GM12878 (cell line): ENCODE measurements at regions not wholly inside any gene's neighbourhood (a gene's known extent, or its start where the extent isn't known, plus 50 kb on each side); places are given as distances from the start of the nearest gene placed in this dataset.

ENCODE experiments used
- ATAC-seq: fragments of 200-7000 bp; cut with Tn5 transposase; 3 replicates; pipeline ENCODE4 v1.9.1; 2020; ENCODE audit warnings: mild to moderate bottlenecking, moderate library complexity
- BruUV-seq: library from RNA; stranded (reverse); fragments of 400-500 nt; replicated peaks from 2 replicates; lab custom pipeline; 2021; lab: Mats Ljungman, UMichigan
- CTCF ChIA-PET: fragments of 300-600 bp; sonication (Branson Sonifier 250); formaldehyde crosslinking; extraction: SDS; loops from one replicate; lab custom pipeline; 2021; ENCODE audit warnings: inconsistent platforms; lab: Yijun Ruan, JAX
- POLR2A ChIA-PET: fragments of 350-600 bp; formaldehyde crosslinking; extraction: SDS; loops from one replicate; lab custom pipeline; 2021; ENCODE audit warnings: inconsistent platforms; lab: Charles Lee
- RAD21 ChIA-PET: fragments of 300-600 bp; sonication (Branson Sonifier 250); formaldehyde crosslinking; loops from one replicate; lab custom pipeline; 2023; ENCODE audit warnings: antibody characterized with exemption; ENCODE audit not compliant: unreplicated experiment; lab: Charles Lee
- SMC1A ChIA-PET: fragments of 300-600 bp; sonication (Branson Sonifier 250); formaldehyde crosslinking; loops from one replicate; lab custom pipeline; 2023; ENCODE audit not compliant: unreplicated experiment, uncharacterized antibody; lab: Charles Lee
- DNase-seq: peaks from one replicate; pipeline ENCODE4 v3.0.0-alpha.2; 2011; ENCODE audit warnings: low read depth, low spot score
- FAIRE-seq: peaks from 3 replicates; lab custom pipeline; 2011; peaks lifted over from hg19 to GRCh38; lab: Jason Lieb, UNC
- H2AFZ ChIP-seq: 2 replicates; pipeline ENCODE4 v1.6.0; 2011; ENCODE audit warnings: low read depth, low read length, control low read depth; ENCODE audit not compliant: control insufficient read depth
- H3K27ac ChIP-seq: 2 replicates; pipeline ENCODE4 v1.5.1; 2011; ENCODE audit warnings: control low read depth; ENCODE audit not compliant: control insufficient read depth, insufficient read depth
- H3K27me3 ChIP-seq, 2 experiments: replicated peaks in 1 of 2; 2 replicates each; pipeline versions ENCODE4 v1.6.0 to v1.6.1; 2011; ENCODE audit warnings: low read length in 1 of 2; ENCODE audit not compliant: control insufficient read depth in 2 of 2, insufficient read depth in 2 of 2
- H3K36me3 ChIP-seq, 2 experiments: 2 replicates each; pipeline ENCODE4 v1.5.1; 2011; ENCODE audit warnings: low read length in 1 of 2; ENCODE audit not compliant: control insufficient read depth in 2 of 2, insufficient read depth in 2 of 2
- H3K4me1 ChIP-seq: 2 replicates; pipeline ENCODE4 v1.6.1; 2011; ENCODE audit warnings: mild to moderate bottlenecking, low read length, moderate library complexity, mixed read lengths; ENCODE audit not compliant: control insufficient read depth, insufficient read depth
- H3K4me2 ChIP-seq: 2 replicates; pipeline ENCODE4 v1.6.0; 2011; ENCODE audit warnings: control low read depth; ENCODE audit not compliant: control insufficient read depth, insufficient read depth
- H3K4me3 ChIP-seq: fragments of 200-600 bp; sonication (generic); 2 replicates; pipeline ENCODE4 v1.5.1; 2016
- H3K79me2 ChIP-seq: 2 replicates; pipeline ENCODE4 v1.6.0; 2011; ENCODE audit warnings: low read length; ENCODE audit not compliant: control insufficient read depth, insufficient read depth
- H3K9ac ChIP-seq: 2 replicates; pipeline ENCODE4 v1.8.0; 2011; ENCODE audit warnings: low read length, control low read depth, mixed read lengths; ENCODE audit not compliant: control insufficient read depth, insufficient read depth
- H3K9me3 ChIP-seq: replicated peaks from 3 replicates; pipeline ENCODE4 v1.5.1; 2011; ENCODE audit warnings: mild to moderate bottlenecking, low read length; ENCODE audit not compliant: control insufficient read depth, insufficient read depth
- H4K20me1 ChIP-seq: 2 replicates; pipeline ENCODE4 v1.6.0; 2011; ENCODE audit not compliant: control insufficient read depth, insufficient read depth
- BCL3 ChIP-seq: IDR thresholded peaks from 2 replicates; pipeline ENCODE4 v1.6.1; 2011; ENCODE audit warnings: borderline replicate concordance, low read depth, mild to moderate bottlenecking, moderate library complexity, low read length; ENCODE audit not compliant: insufficient read depth, poor library complexity, severe bottlenecking
- E2F4 ChIP-seq: IDR thresholded peaks from 2 replicates; pipeline ENCODE4 v1.6.1; 2012; ENCODE audit warnings: low read depth, low read length, improper control_type of control experiment
- E2F8 ChIP-seq: fragments of 450-650 bp; IDR thresholded peaks from 2 replicates; pipeline ENCODE4 v1.6.1; 2018; ENCODE audit warnings: mild to moderate bottlenecking, low read depth, moderate library complexity; ENCODE audit not compliant: partially characterized antibody
- E4F1 ChIP-seq: fragments of 450-650 bp; IDR thresholded peaks from 2 replicates; pipeline ENCODE4 v1.6.1; 2018; ENCODE audit warnings: borderline replicate concordance, mild to moderate bottlenecking; ENCODE audit not compliant: partially characterized antibody
- IKZF2 ChIP-seq, 2 experiments: fragments of 450-650 bp; IDR thresholded peaks; 2 replicates each; pipeline ENCODE4 v1.6.1; 2017; ENCODE audit warnings: mild to moderate bottlenecking in 2 of 2, moderate library complexity in 2 of 2
- IRF4 ChIP-seq: IDR thresholded peaks from 2 replicates; pipeline ENCODE4 v1.6.1; 2011; ENCODE audit warnings: low read depth, low read length
- MLLT1 ChIP-seq: fragments of 450-650 bp; IDR thresholded peaks from 2 replicates; pipeline ENCODE4 v1.6.1; 2016; ENCODE audit warnings: mild to moderate bottlenecking
- MYC ChIP-seq: IDR thresholded peaks from 2 replicates; pipeline ENCODE4 v1.6.1; 2011; ENCODE audit warnings: mild to moderate bottlenecking, low read length, moderate library complexity, inconsistent platforms; ENCODE audit not compliant: insufficient read depth, insufficient replicate concordance, insufficient read length, severe bottlenecking
- STAT3 ChIP-seq: IDR thresholded peaks from 2 replicates; pipeline ENCODE4 v1.6.1; 2011; ENCODE audit warnings: low read depth, low read length, improper control_type of control experiment
- TARDBP ChIP-seq: IDR thresholded peaks from 2 replicates; pipeline ENCODE4 v1.6.1; 2016; ENCODE audit warnings: borderline replicate concordance
- USF1 ChIP-seq: IDR thresholded peaks from 2 replicates; pipeline ENCODE4 v1.6.1; 2011; ENCODE audit warnings: borderline replicate concordance, low read depth, mild to moderate bottlenecking, moderate library complexity, mixed read lengths, low read length; ENCODE audit not compliant: insufficient read depth; ENCODE audit errors: extremely low read length
- WRNIP1 ChIP-seq: IDR thresholded peaks from 2 replicates; pipeline ENCODE4 v1.6.1; 2011; ENCODE audit warnings: low read depth, low read length, improper control_type of control experiment, borderline replicate concordance
- ZNF24 ChIP-seq: fragments of 450-650 bp; IDR thresholded peaks from 2 replicates; pipeline ENCODE4 v1.6.1; 2017; ENCODE audit warnings: antibody characterized with exemption, mild to moderate bottlenecking
- ZZZ3 ChIP-seq: IDR thresholded peaks from 2 replicates; pipeline ENCODE4 v1.6.1; 2011; ENCODE audit warnings: low read depth; ENCODE audit not compliant: control insufficient read depth, insufficient read length
- WGBS: methylation state at CpG from one replicate; pipeline ENCODE4 v1.1.6; 2016; ENCODE audit warnings: low lambda C conversion rate; ENCODE audit not compliant: insufficient replicate concordance, insufficient coverage; ENCODE audit errors: missing lambda C conversion rate; 5-methylcytosine and 5-hydroxymethylcytosine counted together
- in situ Hi-C: fragments of 300-500 bp; cut with MboI; formaldehyde crosslinking; loops from 9 replicates; pipeline ENCODE4 v1.14.3; 2018; ENCODE audit warnings: mixed read lengths
- intact Hi-C: fragments of 100-400 bp; cut with micrococcal nuclease; formaldehyde crosslinking; loops from one replicate; pipeline ENCODE4 v1.14.2; 2022; ENCODE audit not compliant: unreplicated experiment

- H3K9ac ChIP-seq, result no peak overlapping the region
- BruUV-seq, result no TSS peak
- no peak for DNase-seq
- H3K27me3 ChIP-seq, result no peaks in the 10 kb centered on the region
- no peaks in the 10 kb centered on the region for H3K36me3 ChIP-seq
- H3K4me2 ChIP-seq, result no peak overlapping the region
- CTCF ChIA-PET, result no interaction called here
- SMC1A ChIA-PET, result interaction anchor here (1.7 kb wide), 1 partner anchor 9 kb away, joined by 3 read pairs; no protein-coding TSS in a partner anchor
- no peaks in the 10 kb centered on the region for H4K20me1 ChIP-seq
- H3K79me2 ChIP-seq, result no peaks in the 10 kb centered on the region
- in situ Hi-C loops (no loop called here), intact Hi-C loops (no loop called here)
- no peaks in the 10 kb centered on the region for H3K4me1 ChIP-seq
- H3K9me3 ChIP-seq, result no peaks in the 10 kb centered on the region
- no peak overlapping the region for H3K4me3 ChIP-seq
- H3K27ac ChIP-seq, result no peak overlapping the region
- H2AFZ ChIP-seq, result no peak overlapping the region
- 0% methylated on average over 1 of the region's 1 CpG for WGBS
- no peak for ATAC-seq
- POLR2A ChIA-PET, result no interaction called here
- no peak for FAIRE-seq
- RAD21 ChIA-PET, result no interaction called here
- TF ChIP-seq STAT3 (no peak), USF1 (no peak), WRNIP1 (no peak), ZZZ3 (no peak), E2F4 (no peak), BCL3 (no peak), MLLT1 (no peak), ZNF24 (no peak), E2F8 (no peak), MYC (no peak), E4F1 (no peak), IKZF2 (IDR thresholded peaks at IDR 0.05) (no peak), IRF4 (no peak), TARDBP (no peak)
Measured at GRCh38 chr7:125065546-125065945, 135.9 kb upstream of the POT1 start.
